GM19035 (cell line): ENCODE measurements at regions not wholly inside any gene's neighbourhood (a gene's known extent, or its start where the extent isn't known, plus 50 kb on each side); places are given as distances from the start of the nearest gene placed in this dataset.
"Not testable (repeated sequence)": the region's sequence is repeated elsewhere in the genome, so short reads cannot be mapped to it uniquely, and the experiment has no call there.

Experiments
- ATAC-seq: cut with Tn5 transposase; IDR thresholded peaks from one replicate; pipeline ENCODE4 v1.9.1; 2021; ENCODE audit not compliant: unreplicated experiment

DNA sequence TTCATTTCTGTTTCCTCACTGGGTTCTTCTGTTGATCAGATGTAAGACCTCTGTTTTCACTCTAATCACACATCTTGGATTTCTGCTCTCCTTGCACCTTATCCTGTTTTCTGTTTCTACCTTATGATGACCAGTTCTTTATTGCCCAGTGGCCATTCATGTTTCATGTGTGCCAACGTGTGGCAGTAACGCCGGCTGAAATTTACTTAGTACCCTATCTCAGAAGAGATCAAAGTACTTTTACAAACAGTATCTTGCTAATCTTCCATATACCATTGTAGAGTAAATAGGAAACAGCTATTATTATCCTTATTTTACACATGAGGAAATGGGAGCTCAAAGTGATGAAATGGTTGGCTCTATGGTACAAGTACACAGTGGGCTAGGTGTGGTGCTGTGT lies 74.0 kb downstream of the GATA3 start:
- no peak for ATAC-seq

- ATAC-seq: no peak
Measured at GRCh38 chr10:8129438-8129837, 75.0 kb downstream of the GATA3 start.

GRCh38 chr10:8130973-8131911 lies 76.8 kb downstream of the GATA3 start:
- ATAC-seq: peak; percentile 57

GRCh38 chr10:8133146-8133545 lies 78.7 kb downstream of the GATA3 start:
- ATAC-seq: peak; percentile 58

- ATAC-seq: no peak
Measured at GRCh38 chr10:8136736-8137135, 82.2 kb downstream of the GATA3 start.

GRCh38 chr10:8137272-8137681 lies 82.8 kb downstream of the GATA3 start:
- no peak for ATAC-seq

DNA sequence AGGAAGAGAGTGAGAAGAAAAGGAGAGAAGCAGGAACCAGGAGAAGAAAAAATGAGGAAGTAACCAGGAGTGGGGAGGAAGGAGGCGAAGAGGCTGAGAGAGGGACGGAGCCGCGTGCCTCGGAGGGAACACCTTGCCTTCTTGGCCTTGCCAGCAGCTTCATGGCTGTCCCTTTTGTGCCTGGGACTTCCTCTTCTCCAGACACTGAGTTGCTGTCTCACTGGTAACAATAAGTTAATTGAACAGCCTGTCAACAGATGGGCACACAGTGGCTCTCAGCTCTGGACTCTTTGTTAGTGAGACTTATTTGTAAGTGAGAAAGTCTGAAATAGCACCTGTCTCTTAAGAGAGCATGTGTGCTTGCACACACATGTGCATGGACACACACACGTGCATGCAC lies 83.2 kb downstream of the GATA3 start:
- no peak for ATAC-seq

DNA sequence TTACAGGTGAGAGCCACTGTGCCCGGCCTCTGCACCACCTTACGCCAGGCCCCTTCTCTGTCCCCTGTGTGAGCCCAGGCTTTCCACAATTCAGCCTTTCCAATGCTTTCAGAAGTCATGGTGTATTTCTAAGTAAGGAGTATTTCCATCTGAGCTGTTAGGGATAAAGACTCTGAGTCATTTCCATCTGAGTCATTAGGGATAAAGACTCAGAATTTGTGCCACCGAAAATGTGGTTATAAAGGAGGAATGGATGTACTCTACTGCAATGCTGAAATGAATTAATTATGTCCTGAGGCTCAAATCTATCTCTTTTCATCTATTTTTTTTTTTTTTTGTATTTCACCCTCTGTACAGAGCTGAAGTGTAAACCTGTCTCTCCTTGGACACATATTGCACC lies 84.0 kb downstream of the GATA3 start:
- ATAC-seq: no peak

DNA sequence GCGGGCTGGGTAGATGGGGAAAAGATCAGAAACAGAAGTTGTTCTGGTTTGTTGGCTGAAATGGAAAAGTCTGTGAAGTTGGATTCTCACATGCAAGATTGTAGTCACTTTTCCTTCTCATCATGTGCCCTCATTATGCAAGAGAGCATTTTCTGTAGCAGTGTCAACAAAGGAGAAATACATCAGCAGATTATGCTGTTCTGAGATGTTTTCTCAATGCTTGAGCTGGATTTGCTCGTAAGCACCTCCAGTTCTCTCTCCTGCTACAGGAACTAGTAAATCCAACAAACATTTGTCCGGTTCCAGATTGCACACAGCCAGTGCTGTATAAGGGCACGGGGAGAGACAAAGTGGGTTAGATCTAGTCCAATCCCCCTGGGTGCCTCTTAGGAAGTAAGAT lies 90.0 kb downstream of the GATA3 start:
- ATAC-seq: no peak

- ATAC-seq: no peak
Measured at GRCh38 chr10:8146650-8147049, 92.2 kb downstream of the GATA3 start.

DNA sequence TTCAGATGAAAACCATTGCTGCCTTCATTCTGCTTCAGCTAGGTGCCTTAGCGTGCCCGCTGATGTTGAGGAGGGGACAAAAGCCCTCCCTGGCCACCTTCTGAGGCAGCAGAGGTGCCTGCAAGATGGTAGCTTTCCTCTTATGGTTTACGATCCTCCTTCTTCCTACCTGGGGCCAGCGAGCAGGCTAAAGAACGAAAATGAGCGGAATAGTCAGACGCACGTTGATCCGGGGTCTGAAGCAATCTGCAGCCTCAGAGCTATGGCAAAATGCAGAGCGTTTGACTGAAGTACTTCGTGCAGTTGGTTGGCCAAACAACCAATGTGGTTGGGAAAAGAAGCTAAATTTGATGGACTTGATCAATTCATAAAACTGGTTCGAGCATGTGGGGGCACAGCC lies 95.5 kb downstream of the GATA3 start:
- no peak for ATAC-seq

DNA sequence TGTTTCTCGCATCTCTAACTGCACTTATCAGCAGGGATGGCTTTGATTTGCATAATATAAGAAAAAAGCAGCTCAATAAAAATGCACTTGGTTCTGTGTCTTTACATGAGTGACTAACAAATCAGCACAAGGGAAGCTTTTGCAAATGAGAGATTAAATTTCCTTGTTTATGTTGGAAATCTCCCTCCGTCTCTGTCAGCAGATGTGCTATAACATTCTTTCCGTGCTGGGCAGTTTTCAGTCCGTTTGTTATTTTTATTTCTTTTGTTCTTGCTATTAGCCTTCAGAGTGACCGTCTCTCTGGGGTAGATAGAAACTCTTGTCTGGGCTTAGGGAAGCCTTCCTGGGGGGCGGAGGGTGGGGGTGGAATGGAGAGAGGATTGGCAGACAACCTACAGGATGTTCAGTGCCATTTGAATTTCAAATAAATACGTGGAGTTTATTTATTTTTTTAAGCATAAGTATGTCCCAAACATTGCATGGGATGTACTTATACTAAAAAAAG lies 96.0 kb downstream of the GATA3 start:
- ATAC-seq: no peak

GRCh38 chr10:8151086-8151485 lies 96.6 kb downstream of the GATA3 start:
- ATAC-seq: no peak

GRCh38 chr10:8156918-8157317 lies 102.4 kb downstream of the GATA3 start:
- no peak for ATAC-seq

GRCh38 chr10:8158193-8159071 lies 103.9 kb downstream of the GATA3 start:
- ATAC-seq: no peak

DNA sequence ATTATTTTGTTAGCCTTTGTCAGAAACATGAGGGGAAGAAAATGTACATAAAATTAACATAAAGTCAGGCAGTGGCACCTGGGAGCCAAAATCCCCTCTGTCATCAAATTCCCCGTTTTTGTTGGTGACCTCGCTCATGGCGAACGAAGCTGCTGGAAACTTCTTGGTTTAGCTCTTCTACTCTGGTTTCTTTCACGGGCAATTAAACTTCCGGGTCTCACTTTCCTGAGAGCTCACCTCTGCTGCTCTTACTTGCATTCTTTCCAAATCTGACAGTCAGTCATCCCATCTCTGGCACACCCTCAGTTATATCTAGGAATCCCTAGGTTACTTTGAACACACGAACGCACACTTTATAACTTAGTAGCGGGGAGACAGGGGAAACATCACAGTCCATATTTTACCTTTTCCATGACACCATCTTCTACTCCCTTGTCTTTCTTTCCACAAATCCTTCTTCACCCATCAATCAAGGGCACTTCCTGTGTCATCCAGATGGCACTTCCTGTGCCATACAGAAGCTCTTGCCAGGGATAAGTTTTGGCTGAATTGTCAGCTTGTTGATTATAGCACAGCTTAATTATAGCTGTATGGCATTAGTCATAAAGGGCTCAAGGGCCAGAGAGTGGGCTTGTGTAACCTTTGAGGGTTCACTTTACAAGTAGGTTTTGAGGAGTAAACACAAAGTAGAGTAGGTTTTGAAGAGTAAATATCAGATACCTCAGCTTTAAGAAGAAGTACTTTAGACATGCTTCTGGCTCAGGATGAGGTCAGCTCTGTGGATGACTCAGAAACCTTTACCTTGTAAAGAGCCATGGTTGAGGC lies 105.1 kb downstream of the GATA3 start:
- no peak for ATAC-seq

DNA sequence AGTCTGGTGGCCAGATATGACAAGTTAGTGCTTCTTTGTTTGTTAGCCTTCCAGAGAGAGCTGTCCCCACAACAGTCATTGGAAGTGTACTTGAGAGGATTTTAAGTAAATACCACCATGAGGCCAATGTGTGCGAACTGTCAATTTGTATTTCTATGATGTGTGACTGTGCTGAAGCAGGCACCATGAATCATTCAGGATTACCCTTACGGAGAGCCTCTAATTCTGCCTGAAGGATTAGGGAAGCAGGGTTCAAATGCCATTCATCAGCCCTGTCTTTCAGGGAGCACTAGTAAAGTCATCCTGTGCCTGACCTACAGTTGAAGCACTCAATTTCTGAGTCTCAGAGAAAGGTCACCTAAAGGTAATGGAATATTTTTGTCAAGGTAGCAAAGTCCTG lies 109.3 kb downstream of the GATA3 start:
- ATAC-seq: no peak

- ATAC-seq: not testable (repeated sequence)
Measured at GRCh38 chr10:8164640-8165039, 110.2 kb downstream of the GATA3 start.

GRCh38 chr10:8168836-8169235 lies 114.3 kb downstream of the GATA3 start:
- ATAC-seq: no peak

DNA sequence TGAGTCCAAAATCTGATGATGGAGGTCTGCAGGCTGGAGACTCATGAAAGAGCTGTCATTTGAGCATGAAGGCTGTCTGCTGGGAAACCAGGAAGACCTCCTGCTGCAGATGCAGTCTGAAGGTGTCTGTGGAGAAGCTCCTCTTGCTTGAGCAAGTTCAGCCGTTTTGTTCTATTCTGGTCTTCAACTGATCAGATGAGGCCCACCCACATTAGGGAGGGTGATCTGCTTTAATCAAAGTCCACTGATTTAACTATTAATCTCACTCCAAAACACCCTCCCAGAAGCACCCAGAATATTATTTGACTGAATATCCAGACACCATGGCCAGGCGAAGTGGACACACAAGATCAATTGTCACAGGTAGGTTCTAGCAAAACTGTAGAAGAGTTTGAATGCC lies 116.5 kb downstream of the GATA3 start:
- ATAC-seq: no peak

DNA sequence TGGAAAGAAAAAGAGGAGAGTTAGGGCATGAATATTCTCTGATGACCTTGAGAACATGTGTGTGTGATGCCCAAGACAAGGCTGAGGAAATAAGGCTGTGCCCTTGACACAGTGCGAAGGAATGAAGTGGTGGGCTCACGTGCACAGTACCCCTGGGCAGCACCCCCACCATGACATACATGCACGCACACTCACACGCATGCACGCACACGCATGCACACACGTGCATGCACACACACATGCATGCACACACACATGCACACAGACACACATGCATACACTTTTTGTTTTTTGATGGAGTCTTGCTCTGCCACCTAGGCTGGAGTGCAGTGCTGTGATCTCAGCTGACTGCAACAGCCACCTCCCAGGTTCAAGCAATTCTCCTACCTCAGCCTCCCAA lies 118.1 kb downstream of the GATA3 start:
- ATAC-seq: no peak
